ENCODE measurements at regions not wholly inside any gene's neighbourhood (a gene's known extent, or its start where the extent isn't known, plus 50 kb on each side); places are given as distances from the start of the nearest gene placed in this dataset.

GRCh38 chr2:8177566-8177965, 504.3 kb upstream of the ID2 start:
- no peak for DNase-seq

GRCh38 chr2:8178911-8179310, 502.9 kb upstream of the ID2 start:
- DNase-seq = no peak

DNA sequence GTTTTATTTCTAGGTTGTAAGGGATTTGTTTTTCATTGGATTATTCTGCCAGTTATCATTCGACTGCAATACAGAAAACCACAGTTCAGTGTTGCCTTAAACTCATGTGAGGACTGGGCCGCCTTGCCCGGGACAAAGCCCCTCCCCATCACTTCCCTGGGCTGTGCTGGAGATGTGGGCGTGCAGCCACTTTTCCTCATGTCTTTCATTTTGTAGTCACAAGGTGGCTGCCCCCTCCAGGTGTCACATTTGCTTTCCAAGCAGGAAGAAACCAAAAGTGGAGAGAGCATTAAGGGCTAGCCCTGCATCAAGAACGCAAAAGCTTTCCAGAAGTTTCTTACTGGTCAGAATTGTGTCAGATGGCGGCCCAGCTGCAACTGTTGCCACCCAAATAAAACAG, 492.5 kb upstream of the ID2 start:
- no peak for DNase-seq

GRCh38 chr2:8190279-8190678, 491.6 kb upstream of the ID2 start:
- DNase-seq = no peak

- no peak for DNase-seq
Observed at GRCh38 chr2:8191427-8191826, 490.4 kb upstream of the ID2 start.

GRCh38 chr2:8193146-8193545, 488.7 kb upstream of the ID2 start:
- no peak for DNase-seq

- DNase-seq = peak in 1 of 14 donors; percentile 3
Observed at GRCh38 chr2:8193686-8194615, 487.9 kb upstream of the ID2 start.

DNA sequence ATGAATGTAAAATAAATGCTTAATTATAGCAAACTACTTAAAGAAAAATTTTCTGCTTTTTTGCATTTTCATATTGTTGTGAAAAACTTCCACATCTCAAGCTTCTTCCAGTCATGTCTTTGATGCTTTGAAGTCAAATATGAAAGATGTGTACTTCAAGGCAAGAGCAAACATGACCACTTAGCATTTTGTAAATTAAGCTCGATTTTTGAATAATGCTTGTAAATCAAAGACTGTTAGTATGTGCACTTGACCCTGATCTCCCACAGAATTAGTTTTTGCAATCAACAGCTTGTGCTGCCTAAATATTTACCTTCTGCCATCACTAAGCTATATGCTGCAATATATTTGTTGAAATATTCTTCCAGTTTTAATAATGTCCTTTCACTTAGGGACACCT, 486.1 kb upstream of the ID2 start:
- DNase-seq = no peak

DNA sequence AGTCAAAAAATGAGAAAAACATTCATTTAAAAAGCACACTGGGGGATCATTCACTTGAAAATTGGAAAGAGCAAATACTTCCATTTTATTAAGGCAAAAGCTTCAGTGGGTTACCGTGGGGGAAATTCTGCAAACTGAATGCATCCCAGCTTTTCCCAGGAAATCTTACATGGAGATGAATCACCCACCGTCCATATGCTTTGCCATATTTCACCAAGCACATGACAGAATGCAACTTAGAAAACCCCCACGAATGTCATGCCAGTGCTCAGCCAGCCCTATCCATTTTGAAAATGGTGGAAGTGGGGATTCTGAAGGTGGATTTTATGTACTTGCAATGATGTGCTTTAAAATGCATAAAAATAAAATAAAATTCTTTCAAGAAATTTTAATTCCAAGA, 485.5 kb upstream of the ID2 start:
- no peak for DNase-seq

- DNase-seq = no peak
Observed at GRCh38 chr2:8197101-8197500, 484.8 kb upstream of the ID2 start.

DNA sequence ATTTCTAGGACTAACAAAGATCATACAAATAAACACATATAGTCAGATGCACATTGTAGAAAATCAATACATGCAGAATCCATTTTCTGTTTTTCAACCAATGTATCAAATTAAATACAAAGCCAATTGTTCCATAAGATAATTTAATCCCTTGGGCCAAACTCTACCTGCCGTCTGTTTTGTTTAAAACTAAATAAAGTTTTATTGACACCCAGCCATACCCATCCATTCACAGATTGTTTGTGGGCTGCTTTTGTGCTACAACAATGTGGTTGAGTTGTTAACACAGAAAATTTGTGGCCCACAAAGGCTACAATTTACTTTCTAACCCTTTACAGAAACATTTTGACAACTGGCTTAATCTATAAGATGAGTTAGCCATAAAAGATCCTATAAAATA, 484.0 kb upstream of the ID2 start:
- no peak for DNase-seq

DNA sequence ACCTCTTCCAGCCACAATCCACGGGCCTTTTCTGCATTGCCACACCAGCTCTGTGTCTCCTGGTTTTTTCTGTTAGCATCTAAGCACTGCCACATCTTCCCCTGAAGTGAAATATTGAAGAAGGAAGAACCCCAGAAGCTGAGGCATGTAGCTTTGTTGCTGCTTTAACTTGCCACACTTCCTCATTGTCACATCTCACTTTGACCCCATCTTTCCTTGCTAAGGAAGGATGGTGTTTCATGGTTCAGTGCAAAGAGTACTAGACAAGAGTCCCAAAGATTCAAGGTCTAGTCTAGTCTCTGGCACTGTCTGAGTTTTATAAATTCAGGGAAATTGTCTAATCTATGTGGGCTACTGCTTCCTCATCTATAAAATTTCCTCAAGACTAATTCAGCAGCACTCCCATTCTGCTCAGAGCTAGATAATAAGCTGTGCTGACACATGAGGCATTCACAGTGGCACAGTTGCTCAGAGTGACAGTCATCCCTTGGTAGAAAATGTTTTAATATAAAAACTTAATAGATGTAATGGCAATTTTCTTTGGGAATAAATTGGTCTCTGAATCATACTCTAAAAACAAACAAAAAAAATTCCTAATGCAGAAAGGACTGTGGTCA, 483.0 kb upstream of the ID2 start:
- DNase-seq = no peak

DNA sequence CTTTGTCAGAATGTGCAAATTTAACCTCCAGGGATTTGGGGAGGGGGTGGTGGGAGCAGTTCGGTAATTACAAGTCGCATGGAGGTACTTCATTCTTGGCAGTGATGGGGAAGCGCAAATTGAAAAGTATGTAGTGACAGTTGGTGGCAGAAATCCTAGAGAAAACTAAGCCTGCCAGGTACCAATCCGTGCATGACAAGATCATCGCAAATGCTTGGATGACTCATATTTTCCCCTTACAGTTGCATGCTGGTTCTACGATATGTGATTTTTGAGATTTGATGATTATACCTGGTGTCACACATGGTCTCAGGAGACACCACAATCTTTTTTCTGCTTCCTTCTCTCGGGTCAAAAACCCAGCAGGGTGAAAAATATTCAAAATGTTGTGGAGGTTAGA, 479.7 kb upstream of the ID2 start:
- DNase-seq = peak in 1 of 14 donors; percentile 73

GRCh38 chr2:8203364-8203763, 478.5 kb upstream of the ID2 start:
- DNase-seq = peak in 2 of 14 donors; percentile 35 to 82

DNA sequence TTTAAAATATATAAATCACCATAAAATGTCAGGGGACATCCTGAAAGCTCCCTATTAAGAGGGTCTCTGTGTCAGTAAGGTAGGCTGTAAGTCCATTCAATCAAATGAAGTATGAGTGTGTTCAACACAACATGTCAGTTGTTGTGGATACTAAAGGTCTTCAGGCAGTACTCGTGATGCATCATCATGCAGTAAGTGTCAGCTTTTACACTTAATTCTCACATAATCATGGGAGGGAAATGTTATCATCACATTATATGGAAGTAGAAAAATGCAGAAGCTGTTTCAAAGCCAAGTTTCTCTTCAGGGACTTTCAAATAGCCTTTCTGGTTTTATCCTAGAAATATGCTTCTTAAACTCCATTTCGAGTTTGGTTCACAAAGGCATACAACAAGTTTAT, 477.1 kb upstream of the ID2 start:
- DNase-seq = no peak

GRCh38 chr2:8209494-8209893, 472.4 kb upstream of the ID2 start:
- DNase-seq = no peak

- DNase-seq = no peak
Observed at GRCh38 chr2:8211384-8211783, 470.5 kb upstream of the ID2 start.

DNA sequence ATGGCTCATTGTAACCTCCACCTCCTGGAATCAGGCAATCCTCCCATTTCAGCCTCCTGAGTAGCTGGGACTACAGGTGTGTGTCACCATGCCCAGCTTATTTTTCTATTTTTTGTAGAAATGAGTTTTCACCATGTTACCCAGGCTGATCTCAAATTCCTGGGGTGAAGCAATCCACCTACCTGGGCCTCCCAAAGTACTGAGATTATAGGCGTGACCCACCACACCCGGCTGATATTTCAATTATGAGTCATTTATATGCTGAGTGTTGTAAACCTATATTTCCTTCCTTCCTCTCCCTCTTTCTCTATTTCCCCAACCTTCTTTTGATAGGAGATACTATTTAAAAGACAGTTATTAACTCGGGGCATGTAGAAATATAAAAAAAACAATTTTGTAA, 469.6 kb upstream of the ID2 start:
- DNase-seq = no peak

- DNase-seq = no peak
Observed at GRCh38 chr2:8214036-8214615, 467.7 kb upstream of the ID2 start.

GRCh38 chr2:8215159-8215863, 466.5 kb upstream of the ID2 start:
- no peak for DNase-seq

DNA sequence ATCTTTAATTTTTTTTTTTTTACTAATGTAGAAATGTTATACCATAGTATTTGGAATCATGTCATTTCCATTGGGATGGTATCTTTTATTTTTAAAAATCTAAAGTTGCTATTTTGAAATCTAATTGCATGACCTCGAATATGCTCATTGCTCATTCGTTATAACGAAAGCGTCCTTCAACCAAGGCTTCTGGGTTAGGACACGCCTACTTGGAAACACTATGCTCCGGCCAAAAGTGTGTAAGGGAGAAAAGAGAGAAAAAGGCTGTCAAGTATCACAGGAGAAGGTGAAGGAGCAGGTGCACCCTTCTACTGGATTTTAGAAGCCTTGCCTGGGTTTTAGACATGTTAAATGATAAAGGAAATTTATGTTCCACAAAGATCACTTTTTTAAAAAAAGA, 465.9 kb upstream of the ID2 start:
- DNase-seq = no peak

GRCh38 chr2:8216397-8216796, 465.5 kb upstream of the ID2 start:
- no peak for DNase-seq

GRCh38 chr2:8217468-8218030, 464.3 kb upstream of the ID2 start:
- DNase-seq = peak in 1 of 14 donors; percentile 3
